OCI-LY3 (cell line): ENCODE measurements at regions not wholly inside any gene's neighbourhood (a gene's known extent, or its start where the extent isn't known, plus 50 kb on each side); places are given as distances from the start of the nearest gene placed in this dataset.

Source experiments
- CTCF ChIP-seq: fragments of 200-600, 300-600 bp; sonication (generic); IDR thresholded peaks from 2 replicates; pipeline ENCODE4 v1.5.1; 2014; ENCODE audit warnings: antibody characterized with exemption, low read length, low read depth
- EZH2phosphoT487 ChIP-seq: fragments of 200-600 bp; shearing (Covaris generic); IDR thresholded peaks from 2 replicates; pipeline ENCODE4 v1.6.1; 2018; ENCODE audit warnings: antibody characterized with exemption, mixed run types, low read depth

- TF ChIP-seq CTCF (no peak), EZH2phosphoT487 (no peak)
Measured at GRCh38 chr16:22645868-22646267, 135.2 kb downstream of the NPIPB5 start.
